Activated CD8-positive, alpha-beta memory T cell treated with anti-CD3 and anti-CD28 coated beads, Interleukin-2, amount 50 U/mL, for 1 hour (primary cell): ENCODE measurements at regions not wholly inside any gene's neighbourhood (a gene's known extent, or its start where the extent isn't known, plus 50 kb on each side); places are given as distances from the start of the nearest gene placed in this dataset.
"Not testable (repeated sequence)": the region's sequence is repeated elsewhere in the genome, so short reads cannot be mapped to it uniquely, and the experiment has no call there.

Experiments
- DNase-seq: peaks from one replicate; pipeline ENCODE4 v3.0.0-alpha.2; 2020; ENCODE audit errors: extremely low read depth

DNA sequence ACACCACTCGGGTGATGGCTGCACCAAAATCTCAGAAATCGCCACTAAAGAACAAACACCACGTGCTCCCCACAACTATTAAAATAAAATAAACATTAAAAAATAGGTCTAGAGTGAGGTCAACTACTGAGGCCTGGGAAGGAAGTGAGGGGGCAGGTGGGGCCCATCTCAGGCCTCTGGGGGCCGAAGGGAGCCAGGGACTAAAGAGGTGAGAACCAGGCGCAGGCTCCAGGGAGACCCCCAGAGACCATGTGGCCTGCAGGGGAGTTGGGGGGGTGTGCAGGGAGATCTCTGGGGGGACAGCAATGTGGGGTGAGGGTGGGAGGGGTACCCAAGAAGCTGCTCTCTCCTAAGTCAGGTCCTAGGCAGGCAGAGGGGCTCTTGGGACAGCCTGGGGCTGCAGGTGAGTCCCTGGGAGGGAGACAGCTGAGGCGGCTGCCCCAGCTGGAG lies 111.3 kb upstream of the SMURF2 start:
- no peak for DNase-seq

DNA sequence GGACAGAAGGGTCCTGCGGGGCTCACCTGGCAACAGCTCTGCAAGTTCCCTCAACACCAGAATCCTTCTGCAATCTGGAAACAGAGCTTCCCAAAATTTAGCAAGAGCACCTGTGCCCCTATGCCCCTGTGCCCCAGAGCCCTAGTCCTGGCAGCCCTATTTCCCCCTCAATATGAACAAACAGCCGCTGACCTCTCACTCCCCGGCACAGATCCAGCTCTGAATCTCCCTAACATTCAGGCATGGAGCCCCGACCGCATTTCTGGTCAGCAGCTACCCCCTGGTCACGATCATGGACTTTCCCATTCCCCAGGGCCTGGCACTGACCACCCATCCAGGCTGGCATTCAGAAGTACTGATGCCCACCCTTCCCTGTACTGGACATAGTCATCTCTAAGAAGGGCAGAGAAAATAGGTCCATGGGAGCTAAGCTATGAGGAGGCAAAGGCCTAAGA lies 110.8 kb upstream of the SMURF2 start:
- DNase-seq: no peak

DNA sequence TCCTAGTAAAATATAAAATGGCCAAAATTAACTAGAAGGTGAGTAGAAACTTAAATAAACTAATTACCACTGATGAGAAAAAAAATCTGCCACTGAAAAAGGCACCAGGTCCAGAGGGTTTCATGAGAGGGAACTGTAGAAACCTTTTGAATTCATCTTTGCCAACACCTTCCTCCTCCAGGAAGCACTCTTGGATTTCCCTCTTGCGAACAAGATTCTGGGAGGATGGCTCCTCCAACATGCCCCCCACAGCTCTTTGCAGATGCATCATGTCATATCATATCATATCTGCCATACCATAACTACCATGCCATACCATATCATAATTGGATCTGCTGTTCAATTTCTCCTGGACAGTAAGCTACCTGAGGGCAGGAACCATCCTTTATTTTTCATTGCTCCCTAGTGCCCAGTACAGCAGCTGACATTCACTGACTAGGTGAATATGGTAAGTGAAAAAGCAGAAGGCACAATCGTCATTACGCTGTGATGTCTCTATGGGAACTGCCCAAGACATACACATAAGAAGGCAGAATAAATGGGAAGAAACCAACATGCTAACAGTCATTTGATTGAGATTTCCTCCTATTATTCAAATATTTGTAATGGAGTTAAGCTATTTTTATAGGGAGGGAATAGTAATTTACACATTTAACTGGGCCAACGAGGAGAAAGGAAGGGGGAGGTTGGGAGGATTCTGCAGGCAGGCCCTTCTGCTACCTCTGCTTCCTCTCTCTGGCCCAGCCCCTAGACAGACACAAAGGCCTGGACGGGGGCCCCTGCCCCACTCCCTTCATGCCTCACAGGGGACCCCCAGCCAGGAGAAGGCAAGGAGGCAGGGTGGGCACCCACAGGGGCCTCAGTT lies 110.1 kb upstream of the SMURF2 start:
- no peak for DNase-seq

DNA sequence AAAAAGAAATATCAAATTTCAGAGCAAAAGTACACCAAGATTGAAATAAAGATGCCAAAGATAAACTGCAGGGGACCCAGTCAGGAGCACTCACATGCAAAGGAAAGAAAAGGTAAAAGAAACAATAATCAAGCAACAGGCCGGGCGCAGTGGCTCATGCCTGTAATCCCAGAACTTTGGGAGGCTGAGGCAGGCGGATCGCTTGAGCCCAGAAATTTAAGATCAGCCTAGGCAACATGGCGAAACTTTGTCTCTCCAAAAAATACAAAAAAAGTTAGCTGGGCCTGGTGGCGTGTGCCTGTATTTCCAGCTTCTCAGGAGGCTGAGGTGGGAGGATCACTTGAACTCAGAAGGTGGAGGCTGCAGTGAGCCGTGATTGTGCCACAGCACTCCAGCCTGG lies 107.6 kb upstream of the SMURF2 start:
- DNase-seq: no peak

DNA sequence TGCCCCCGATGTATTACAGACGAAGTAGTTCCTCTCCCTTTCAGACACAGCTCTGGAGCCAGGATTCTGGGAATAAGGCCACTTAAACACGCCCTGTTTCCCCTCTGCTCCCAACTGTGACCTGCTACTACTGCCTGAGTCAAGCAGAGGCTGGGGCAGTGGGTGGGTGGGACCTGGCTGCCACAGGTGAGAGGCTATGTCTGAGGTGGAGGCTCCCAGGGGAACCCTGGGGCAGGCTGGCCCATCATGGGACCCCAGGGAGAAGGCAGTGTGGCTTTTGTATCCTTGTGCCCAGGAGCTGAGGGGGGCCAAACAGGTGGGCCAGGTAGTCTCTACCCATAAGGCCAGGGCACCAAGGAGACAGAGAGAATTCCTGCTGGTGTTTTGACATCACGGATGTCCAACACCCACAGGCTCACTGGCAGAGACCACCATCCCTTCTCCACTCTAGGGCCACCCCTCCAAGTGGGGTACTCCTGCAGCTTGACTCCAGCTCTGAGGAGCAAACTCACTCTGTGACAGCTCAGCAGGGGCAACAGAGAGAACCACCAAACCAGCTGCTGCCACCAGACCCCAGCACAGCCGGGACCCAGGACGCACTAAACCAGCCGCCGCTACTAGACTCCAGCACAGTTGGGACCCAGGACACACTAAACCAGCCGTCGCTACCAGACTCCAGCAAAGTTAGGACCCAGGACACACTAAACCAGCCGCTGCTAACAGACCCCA lies 105.3 kb upstream of the SMURF2 start:
- no peak for DNase-seq

DNA sequence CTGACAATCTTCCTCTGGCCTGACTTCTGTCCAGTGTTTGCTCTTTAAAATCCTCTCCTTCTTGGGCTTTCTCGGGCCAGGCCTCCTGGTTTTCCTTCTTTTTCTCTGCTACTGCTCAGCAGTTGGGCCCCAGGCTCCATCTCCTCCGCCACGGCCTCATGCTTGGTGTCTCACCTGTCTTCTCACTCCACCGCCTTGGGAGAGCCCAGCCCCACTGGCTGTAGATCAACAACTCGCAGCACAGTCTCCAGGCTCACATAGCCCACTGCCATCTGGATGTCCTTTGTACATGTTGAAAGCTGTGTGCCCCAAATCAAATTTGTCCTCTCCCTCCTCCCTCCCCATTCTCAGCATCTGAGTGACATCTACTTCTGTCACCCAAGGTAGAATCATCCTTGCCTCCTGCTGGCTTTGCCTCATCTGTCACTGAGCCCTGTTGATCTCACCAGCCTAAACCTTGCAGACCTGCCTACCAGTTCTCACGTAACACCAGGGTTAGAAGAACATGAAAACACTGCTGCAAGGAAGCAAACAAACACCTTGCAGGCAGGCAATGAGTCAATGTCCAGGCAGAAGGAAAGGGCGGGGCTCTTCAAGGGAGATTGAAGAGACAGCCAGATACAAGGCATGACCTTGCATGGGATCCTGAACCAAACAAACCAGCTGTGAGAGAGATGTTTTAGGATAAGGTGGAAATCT lies 103.2 kb upstream of the SMURF2 start:
- DNase-seq: no peak

DNA sequence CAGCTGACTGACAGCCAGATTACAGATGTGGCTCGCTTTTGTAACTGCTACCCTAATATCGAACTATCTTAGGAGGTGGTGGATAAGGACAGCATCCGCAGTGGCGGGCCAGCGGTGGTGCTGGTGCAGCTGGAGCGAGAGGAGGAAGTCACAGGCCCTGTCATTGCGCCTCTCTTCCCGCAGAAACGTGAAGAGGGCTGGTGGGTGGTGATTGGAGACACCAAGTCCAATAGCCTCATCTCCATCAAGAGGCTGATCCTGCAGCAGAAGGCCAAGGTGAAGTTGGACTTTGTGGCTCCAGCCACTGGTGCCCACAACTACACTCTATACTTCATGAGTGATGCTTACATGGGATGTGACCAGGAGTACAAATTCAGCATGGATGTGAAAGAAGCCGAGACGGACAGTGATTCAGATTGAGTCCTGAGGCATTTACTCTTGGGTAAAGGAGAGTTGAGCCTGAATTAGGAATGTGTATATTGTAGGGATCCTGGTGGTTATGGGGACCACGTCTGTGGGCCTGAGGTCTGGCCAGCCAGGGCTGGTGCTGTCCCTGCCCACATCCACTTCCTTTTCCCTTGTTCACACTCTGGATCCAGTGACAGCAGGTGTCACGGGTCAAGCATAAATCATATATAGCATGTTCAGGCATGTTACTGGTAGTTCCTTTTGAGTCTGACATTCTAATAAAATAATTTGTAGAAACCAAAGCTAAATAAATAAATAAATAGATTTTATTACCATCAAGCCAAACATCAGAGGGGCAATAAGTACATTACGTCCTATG lies 89.0 kb upstream of the SMURF2 start:
- DNase-seq: no peak

DNA sequence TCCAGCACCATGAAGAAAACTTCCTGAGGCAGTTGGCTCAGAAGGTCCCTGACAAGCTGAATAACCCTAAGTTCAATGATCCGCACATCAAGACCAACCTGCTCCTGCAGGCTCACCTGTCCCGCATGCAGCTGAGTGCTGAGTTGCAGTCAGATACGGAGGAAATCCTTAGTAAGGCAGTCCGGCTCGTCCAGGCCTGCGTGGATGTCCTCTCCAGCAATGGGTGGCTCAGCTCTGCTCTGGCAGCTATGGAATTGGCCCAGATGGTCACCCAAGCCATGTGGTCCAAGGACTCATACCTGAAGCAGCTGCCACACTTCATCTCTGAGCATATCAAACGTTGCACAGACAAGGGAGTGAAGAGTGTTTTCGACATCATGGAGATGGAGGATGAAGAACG lies 88.4 kb upstream of the SMURF2 start:
- DNase-seq: no peak

DNA sequence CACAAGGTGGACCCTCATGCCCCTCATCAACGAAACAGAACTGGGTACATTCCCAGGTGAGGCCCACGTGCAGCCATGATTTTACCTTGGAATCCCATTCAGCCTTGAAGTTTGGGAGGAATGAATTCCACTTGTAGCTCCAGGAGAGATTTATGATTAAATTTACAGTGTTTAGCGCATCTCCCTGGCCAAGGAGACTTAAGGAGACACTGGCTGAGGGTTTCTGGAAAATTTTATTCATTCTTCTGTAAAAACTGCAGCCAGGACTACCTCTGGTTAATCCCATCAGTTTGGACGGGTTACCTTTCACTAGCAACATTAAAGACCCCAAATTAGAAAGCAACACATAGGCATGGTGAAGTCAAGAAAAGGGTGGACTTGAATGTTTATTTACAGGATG lies 87.2 kb upstream of the SMURF2 start:
- no peak for DNase-seq

DNA sequence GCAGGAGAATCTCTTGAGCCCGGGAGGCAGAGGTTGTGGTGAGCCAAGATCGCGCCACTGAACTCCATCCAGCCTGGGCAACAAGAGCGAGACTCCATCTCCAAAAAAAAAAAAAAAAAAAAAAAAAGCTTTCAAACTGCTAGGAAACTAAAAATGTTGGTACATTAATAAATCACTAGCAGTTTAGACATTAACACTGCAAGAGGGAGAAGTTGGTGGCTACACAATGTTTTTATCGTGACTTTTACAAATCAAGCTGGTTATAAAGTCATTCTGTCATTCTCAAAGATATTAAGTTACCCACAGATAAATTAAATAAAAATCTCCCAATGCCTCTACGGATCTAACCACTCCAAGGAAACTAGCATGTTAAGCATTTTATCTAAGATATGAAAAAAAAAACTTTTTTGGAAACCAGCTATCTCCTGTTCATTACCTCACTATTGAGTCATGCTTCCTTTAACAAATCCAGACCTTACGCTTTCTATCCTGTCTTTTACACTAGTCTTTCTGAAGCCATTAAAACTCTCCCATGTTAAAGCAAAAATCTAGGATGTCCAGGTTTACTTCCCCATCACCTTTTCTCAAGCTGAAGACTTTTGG lies 85.9 kb upstream of the SMURF2 start:
- DNase-seq: no peak

DNA sequence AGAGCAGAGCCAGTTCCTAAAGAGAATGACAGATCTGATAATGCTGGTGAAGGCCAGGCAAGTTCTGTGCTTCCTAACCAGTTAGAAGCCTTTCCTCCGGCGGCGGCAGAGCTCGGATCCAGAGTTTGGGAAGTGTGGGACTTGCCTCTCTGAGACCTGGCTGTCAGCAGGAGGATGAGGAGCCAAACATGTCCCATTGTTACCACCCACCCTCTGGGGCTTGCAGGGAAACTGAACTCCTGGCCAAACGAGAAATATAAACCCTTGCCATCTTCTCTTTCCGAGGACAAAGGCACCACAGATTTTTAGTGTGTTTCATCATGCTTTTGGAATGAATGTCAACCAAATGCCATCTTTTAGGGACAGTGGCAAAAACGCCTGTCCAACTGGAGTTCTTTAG lies 80.2 kb upstream of the SMURF2 start:
- DNase-seq: no peak

DNA sequence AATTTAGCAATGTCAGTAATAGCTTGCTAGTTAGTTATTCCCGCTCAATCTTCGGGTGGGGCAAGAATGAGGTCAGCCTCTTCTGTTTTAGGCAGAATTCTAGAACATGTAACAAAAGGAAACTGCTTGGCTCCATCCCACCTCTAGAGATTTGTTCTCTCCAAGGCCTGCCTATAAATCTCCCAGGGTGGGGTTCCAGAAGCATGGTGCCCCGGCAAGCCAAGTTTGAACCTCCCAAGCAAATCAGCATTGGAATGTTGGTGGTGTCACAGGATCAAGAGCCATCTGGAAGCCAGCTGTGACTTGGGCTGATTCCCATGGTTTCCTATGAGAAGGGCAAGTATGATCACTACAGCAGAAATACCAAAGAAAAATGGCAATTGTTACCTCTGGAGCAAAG lies 79.8 kb upstream of the SMURF2 start:
- DNase-seq: not testable (repeated sequence)

DNA sequence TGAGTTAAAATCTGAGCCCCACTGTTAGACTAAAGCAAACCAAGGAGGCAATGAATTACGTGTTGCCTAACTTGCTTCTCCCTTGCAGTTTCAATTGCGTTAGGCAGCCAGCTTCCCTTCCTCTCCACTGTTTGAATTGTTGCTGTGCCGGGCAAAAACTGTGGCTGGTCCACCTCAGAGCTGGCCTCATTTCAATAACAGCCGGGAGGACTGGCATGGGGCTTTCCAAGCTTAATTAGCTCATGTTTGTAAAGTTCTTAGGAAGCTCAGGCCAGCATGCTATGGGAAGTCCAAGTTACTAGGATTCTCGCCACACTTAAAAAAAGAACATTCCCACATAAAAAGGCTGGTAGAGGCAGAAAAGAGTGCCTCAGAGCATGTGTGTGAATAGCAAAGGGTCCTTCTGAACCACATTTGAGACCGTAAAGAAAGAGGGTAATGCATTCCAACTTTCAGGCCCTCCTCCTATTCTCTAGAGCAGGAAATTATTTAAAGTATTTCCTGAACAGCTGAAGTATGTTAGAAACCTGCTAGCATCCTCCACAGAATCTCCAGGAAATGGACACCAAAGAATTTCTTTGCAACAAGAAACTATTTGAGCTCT lies 79.0 kb upstream of the SMURF2 start:
- DNase-seq: no peak

DNA sequence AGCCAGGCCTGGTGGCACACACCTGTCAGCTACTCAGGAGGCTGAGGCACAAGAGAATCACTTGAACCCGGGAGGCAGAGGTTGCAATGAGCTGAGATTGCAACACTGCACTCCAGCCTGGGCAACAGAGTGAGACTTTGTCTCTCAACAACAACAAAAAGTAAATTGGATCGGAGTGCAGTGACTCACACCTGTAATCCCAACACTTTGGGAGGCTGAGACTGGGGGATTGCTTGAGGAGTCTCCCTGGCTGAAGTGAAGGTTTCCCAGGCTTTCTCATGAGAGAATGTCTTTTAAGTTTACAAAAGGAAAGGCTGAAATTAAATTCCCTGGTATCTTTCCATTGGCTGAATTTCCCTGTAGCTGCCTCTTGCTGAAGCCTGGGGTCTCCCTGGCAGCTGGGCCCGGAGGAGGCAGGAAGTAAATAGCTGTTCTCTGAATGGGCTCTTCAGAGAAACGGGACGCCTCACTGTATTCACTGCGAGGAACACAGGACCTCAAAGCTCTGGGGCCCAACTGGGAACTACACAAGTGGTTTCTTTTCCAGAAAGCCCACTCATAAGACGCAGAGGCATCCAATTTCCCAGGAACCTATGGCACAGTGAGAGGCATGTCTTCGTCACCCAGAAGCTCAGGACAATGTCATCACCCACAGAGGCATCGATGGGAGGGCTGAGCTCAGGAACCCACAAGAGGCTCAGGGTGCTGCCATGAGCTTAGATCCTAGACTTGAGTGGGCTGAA lies 77.4 kb upstream of the SMURF2 start:
- DNase-seq: no peak

DNA sequence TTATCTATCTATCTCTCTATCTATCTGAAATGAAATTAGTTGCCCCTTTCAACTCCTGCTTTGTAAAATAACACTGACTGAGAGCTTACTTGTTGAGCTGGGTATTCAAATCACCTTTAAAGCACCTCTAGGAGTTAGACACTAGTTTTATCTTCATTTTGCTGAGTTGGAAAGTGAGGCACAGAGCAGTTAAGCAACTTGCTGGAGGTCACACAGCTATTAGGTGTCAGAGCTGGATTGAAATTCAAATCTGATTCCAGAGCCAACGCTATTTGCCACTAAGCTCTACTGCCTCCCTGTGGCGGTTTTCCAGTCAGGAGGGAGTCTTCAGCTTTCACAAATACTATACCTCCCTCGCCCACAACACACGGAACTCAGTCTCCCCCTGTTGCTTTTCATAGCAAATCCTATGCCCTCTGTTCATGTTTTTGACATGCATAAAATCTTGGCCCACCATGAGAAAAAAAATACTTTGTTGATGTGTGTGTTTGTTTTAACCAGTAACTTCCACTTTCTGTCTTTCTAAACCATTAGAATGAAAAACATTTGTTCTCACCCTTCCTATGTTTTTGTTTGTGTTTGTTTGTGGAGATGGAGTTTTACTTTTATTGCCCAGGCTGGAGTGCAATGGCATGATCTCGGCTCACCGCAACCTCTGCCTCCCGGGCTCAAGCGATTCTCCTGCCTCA lies 74.8 kb upstream of the SMURF2 start:
- no peak for DNase-seq

DNA sequence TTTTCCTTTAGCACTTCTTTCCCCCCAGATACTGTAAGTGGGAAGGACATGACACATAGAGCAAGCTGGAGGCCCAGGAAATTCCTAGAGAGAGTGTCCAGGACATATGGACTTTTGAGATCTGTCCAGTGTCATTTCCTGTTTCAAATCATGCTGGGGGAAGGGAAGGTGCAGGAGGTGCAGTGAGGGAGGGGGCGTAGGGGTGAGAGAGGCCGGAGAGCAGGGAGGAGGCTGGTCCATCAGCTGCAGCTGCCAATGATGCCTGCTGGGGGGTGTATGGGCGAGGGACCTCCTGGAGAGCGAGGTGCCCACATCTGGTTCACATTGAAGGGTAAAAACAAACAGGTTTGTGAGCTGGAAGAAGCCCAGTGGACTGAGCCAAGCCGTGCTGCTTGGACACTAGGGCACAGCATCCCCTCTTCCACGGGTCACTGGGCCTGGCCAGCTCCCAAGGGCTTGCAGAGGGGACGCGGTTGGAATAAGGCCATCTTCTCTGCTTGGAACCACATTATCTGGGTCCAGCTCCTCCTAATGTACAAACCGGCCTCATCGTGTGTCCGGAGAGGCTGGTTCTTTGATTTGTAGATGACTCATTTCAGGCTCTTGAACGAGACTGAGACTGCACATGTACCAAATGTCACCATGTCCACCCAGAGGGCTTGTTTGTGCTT lies 70.4 kb upstream of the SMURF2 start:
- DNase-seq: no peak

DNA sequence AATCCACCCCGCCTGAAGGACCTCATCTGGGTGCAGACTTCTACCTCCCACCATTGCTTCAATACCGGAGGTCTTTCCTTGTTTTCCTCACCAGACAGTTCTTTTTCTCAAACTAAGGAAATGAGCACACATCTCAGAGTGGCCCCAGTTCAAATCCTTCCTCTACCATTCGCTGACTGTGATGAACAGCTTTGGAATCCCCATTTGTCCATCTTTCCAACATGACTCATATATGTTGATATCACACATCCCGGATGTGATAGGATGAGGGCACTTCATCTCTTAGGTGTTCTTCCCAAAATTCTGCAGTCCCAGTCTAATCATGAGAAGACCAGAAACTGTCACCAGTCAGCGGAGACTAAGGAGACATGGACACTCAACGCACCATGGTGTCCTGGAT lies 67.9 kb upstream of the SMURF2 start:
- not testable (repeated sequence) for DNase-seq

DNA sequence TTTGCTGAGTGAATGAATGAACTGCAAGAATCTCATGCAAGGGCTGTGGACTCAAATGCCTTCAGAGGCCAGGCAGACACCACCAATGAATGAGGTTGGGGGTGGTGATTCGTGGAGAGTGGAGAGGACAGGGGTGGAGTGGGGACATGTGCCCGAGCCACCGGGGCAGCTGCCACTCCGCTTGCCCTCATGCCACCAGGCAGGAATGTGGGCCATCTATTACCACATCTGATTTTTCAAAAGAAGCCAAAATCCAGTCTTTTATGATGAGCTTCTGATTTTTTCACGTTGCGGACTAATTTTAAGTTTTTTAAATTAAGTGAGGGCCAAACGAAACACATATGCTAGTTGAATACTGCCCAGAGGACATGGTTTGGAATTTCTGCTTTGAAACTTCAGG lies 67.1 kb upstream of the SMURF2 start:
- no peak for DNase-seq
